Uterus (tissue), 2 donors: ENCODE measurements at regions not wholly inside any gene's neighbourhood (a gene's known extent, or its start where the extent isn't known, plus 50 kb on each side); places are given as distances from the start of the nearest gene placed in this dataset.

Source experiments
- POLR2A ChIP-seq, 2 donors: fragments of 450-650 bp; IDR thresholded peaks; one replicate each; pipeline ENCODE4 v1.6.1; 2016; ENCODE audit warnings: antibody characterized with exemption in 2 of 2, mild to moderate bottlenecking in 1 of 2, moderate library complexity in 1 of 2
- TF ChIP-seq, protein P1 (sequence below), 4 experiments: fragments of 200-600 bp in 2 of 4; fragments of 450-650 bp in 2 of 4; sonication (generic) in 2 of 4; IDR thresholded peaks; one replicate each; pipeline ENCODE4 v1.5.1; 2016 to 2019; ENCODE audit warnings: antibody characterized with exemption in 4 of 4, mild to moderate bottlenecking in 2 of 4, moderate library complexity in 1 of 4

DNA sequence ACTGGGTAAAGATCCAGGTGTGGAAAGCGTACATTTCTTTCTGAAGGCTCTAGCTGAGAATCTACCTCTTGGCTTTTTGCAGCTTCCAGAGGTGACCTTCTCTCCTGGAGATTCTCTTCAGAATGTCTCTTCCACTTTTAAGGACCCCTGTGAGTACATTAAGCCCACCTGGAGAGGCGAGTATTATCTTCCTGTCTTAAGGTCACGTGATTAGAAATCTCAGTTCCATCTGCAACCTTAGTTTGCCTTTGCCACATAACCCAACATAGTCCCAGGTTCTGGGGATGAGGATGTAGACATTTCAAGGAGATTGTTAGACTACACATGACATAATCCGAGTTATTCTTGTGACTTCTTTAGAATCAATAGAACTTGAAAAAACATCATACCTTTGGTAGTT is 665.5 kb upstream of the POM121L12 start:
- TF ChIP-seq, protein P1, sequence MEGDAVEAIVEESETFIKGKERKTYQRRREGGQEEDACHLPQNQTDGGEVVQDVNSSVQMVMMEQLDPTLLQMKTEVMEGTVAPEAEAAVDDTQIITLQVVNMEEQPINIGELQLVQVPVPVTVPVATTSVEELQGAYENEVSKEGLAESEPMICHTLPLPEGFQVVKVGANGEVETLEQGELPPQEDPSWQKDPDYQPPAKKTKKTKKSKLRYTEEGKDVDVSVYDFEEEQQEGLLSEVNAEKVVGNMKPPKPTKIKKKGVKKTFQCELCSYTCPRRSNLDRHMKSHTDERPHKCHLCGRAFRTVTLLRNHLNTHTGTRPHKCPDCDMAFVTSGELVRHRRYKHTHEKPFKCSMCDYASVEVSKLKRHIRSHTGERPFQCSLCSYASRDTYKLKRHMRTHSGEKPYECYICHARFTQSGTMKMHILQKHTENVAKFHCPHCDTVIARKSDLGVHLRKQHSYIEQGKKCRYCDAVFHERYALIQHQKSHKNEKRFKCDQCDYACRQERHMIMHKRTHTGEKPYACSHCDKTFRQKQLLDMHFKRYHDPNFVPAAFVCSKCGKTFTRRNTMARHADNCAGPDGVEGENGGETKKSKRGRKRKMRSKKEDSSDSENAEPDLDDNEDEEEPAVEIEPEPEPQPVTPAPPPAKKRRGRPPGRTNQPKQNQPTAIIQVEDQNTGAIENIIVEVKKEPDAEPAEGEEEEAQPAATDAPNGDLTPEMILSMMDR (IDR thresholded peaks at IDR 0.05), result no peak
- TF ChIP-seq POLR2A (IDR thresholded peaks at IDR 0.05), result no peak
